Heart left ventricle (tissue), 16 donors: ENCODE measurements at regions not wholly inside any gene's neighbourhood (a gene's known extent, or its start where the extent isn't known, plus 50 kb on each side); places are given as distances from the start of the nearest gene placed in this dataset.

Source experiments
- ATAC-seq, 4 donors: fragments of 200-7000 bp; cut with Tn5 transposase; one replicate each; pipeline ENCODE4 v1.9.1; 2020 to 2022; ENCODE audit warnings: moderate library complexity in 4 of 4, mild to moderate bottlenecking in 3 of 4, moderate number of reproducible peaks in 1 of 4
- DNase-seq, 5 donors: peaks; one replicate each; pipeline ENCODE4 v3.0.0-alpha.2; 2020
- H3K27ac ChIP-seq, 12 donors: fragments of 200-600 bp; sonication (generic) in 4 of 12; one replicate each; pipeline versions ENCODE4 v1.5.0 to v1.8.0; 2016 to 2022; ENCODE audit warnings: mild to moderate bottlenecking in 2 of 12
- H3K27me3 ChIP-seq, 9 donors: fragments of 200-600 bp; sonication (generic) in 2 of 9; one replicate each; pipeline versions ENCODE4 v1.5.1 to v1.8.0; 2016 to 2022; ENCODE audit warnings: mild to moderate bottlenecking in 3 of 9
- H3K36me3 ChIP-seq, 9 donors: fragments of 200-600 bp; sonication (generic) in 2 of 9; one replicate each; pipeline versions ENCODE4 v1.5.0 to v1.8.0; 2018 to 2022; ENCODE audit warnings: mild to moderate bottlenecking in 2 of 9
- H3K4me1 ChIP-seq, 12 donors: fragments of 200-600 bp; sonication (generic) in 4 of 12; one replicate each; pipeline versions ENCODE4 v1.5.0 to v1.8.0; 2016 to 2022; ENCODE audit warnings: mild to moderate bottlenecking in 3 of 12
- H3K4me3 ChIP-seq, 12 donors: fragments of 200-600 bp; sonication (generic) in 4 of 12; one replicate each; pipeline versions ENCODE4 v1.5.0 to v1.8.0; 2017 to 2022; ENCODE audit warnings: mild to moderate bottlenecking in 9 of 12, moderate library complexity in 4 of 12
- H3K9me3 ChIP-seq, 12 donors: fragments of 200-600 bp; sonication (generic) in 4 of 12; one replicate each; pipeline versions ENCODE4 v1.5.0 to v1.8.0; 2016 to 2022; ENCODE audit warnings: mild to moderate bottlenecking in 1 of 12
- POLR2A ChIP-seq, 2 donors: fragments of 450-650 bp; IDR thresholded peaks; one replicate each; pipeline ENCODE4 v1.6.1; 2017; ENCODE audit warnings: antibody characterized with exemption in 2 of 2, mild to moderate bottlenecking in 2 of 2, moderate library complexity in 2 of 2
- WGBS, 4 donors: extraction: QIAGEN DNeasy Blood & Tissue Kit in 2 of 4; methylation state at CpG; one replicate each; pipeline versions ENCODE4 v1.1.5 to v1.1.7; 2013 to 2018; 5-methylcytosine and 5-hydroxymethylcytosine counted together
- intact Hi-C, 10 donors: fragments of 100-400 bp; cut with DNase I; formaldehyde crosslinking; loops; one replicate each; pipeline versions ENCODE4 v1.11.1 to v1.14.2; 2022
- TF ChIP-seq, protein P1 (sequence below), 12 donors: fragments of 200-600 bp; sonication (generic) in 4 of 12; IDR thresholded peaks; one replicate each; pipeline versions ENCODE4 v1.5.0 to v1.8.0; 2018 to 2022; ENCODE audit warnings: antibody characterized with exemption in 12 of 12, mild to moderate bottlenecking in 5 of 12
- donor health status: ischemic (EF 13 %, LVEDD 7.1; RV severe dilation, severe dysfunction).
- donor health status: healthy with polysubstance abuse.
- donor health status: DM: no; HTN: yes; CAD: no.
- donor health status: DM: no; HTN: no; CAD: no.
- donor health status: ischemic (EF 25% LVEDD 6.9; RV normal size, moderate dysfunction).
- donor health status: ischemic (EF 25% LVEDD 5.7; RV mildly dilated, moderate dysfunction).
- donor health status: healthy.
- donor health status: DM: yes; HTN: yes; CAD: no.
- donor health status: ischemic (EF 35%, LVEDD 5.7; RV mildly dilated, moderate dysfunction).
- donor health status: nonischemic (EF 11% LVEDD 7.7; RV severe dilation, severe dysfunction).
- donor health status: DM: yes; HTN: yes; CAD: no.
- donor health status: PGD.
- donor health status: ischemic (EF 29% LVEDD 5.4; RV normal size, mild dysfunction).
- donor health status: nonischemic (EF 23%, LVEDD 6.1; RV moderate dilation, normal function).

- H3K27me3 ChIP-seq: no peaks in the 10 kb centered on the region
- DNase-seq (no peak), ATAC-seq (no peak)
- no peaks in the 10 kb centered on the region for H3K9me3 ChIP-seq
- H3K36me3 ChIP-seq: no peaks in the 10 kb centered on the region
- intact Hi-C loops: no loop called here
- H3K27ac ChIP-seq: no peak overlapping the region
- 74 to 84% (median 77%) methylated on average over 2 of the region's 2 CpGs for WGBS, 4 donors
- H3K4me1 ChIP-seq: peaks cover 0 to 10% (median 0%) of the 10 kb centered on the region in 12 donors
- TF ChIP-seq, protein P1, sequence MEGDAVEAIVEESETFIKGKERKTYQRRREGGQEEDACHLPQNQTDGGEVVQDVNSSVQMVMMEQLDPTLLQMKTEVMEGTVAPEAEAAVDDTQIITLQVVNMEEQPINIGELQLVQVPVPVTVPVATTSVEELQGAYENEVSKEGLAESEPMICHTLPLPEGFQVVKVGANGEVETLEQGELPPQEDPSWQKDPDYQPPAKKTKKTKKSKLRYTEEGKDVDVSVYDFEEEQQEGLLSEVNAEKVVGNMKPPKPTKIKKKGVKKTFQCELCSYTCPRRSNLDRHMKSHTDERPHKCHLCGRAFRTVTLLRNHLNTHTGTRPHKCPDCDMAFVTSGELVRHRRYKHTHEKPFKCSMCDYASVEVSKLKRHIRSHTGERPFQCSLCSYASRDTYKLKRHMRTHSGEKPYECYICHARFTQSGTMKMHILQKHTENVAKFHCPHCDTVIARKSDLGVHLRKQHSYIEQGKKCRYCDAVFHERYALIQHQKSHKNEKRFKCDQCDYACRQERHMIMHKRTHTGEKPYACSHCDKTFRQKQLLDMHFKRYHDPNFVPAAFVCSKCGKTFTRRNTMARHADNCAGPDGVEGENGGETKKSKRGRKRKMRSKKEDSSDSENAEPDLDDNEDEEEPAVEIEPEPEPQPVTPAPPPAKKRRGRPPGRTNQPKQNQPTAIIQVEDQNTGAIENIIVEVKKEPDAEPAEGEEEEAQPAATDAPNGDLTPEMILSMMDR (IDR thresholded peaks at IDR 0.05): no peak
- no peak for TF ChIP-seq POLR2A (IDR thresholded peaks at IDR 0.05)
- H3K4me3 ChIP-seq: no peak overlapping the region
Observed at GRCh38 chr14:30191639-30192279, 264.1 kb upstream of the PRKD1 start.

DNA sequence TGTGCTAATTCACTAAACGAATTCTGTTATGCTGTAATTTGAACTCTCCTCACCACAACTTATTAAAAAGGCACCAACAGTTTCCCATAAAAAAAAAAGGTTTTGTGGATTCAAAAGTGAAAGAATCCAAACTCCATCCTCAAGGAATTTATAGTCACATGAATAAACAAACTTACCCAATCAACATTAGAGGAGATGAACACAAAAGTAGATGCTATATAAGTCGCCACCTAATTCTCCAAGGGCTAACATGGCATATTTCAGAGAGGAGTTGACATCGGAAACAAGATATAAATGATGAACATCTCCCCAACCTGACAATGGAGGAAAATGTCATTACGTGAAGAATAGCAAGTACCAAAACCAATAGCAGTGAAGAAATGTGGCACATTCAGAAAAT lies 265.5 kb upstream of the PRKD1 start:
- WGBS, 4 donors: 76 to 85% (median 83%) methylated on average over 4 of the region's 4 CpGs
- TF ChIP-seq, protein P1 (IDR thresholded peaks at IDR 0.05): no peak
- TF ChIP-seq POLR2A (IDR thresholded peaks at IDR 0.05): no peak
- no peaks in the 10 kb centered on the region for H3K9me3 ChIP-seq
- ATAC-seq (no peak), DNase-seq (no peak)
- peaks cover 0 to 10% (median 0%) of the 10 kb centered on the region in 12 donors for H3K4me1 ChIP-seq
- no peak overlapping the region for H3K4me3 ChIP-seq
- intact Hi-C loops: no loop called here
- peak overlapping the region in 1 of 12 donors; percentile 12 for H3K27ac ChIP-seq
- no peaks in the 10 kb centered on the region for H3K27me3 ChIP-seq
- H3K36me3 ChIP-seq: no peaks in the 10 kb centered on the region

DNA sequence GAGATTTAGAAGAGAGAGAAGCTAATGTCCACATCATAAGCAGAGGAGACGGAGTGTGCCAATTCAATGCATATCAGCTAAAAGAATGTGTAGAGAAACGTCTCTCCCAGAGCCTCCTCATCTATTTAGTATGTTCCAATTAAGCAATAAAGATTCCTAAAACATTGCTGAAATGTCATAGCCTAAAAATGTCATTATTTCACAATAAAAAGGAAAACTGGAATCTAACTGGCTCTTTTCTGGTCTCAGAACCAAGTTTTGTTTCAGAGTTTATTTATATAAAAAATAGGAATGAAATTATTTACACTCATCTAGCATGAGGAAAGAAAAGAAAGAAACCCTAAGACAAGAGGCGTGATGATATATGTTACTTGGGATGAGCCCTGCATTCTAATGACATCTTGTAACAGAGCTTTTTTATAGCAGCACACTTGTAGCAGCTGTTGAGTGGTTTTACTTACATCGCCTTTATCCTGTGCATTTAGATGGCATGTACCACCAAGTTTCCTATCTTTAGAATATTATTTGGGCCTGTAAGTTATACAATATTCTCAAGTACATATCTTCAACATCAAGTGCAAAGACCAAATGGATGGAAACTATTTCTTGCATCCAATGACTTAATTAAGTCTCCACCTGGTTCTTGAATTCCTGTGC lies 266.3 kb upstream of the PRKD1 start:
- no peak for ATAC-seq
- Histone ChIP-seq H3K4me3 (no peak overlapping the region), H3K9me3 (no peaks in the 10 kb centered on the region)

GRCh38 chr14:30194741-30195148 lies 267.1 kb upstream of the PRKD1 start:
- intact Hi-C loops: no loop called here
- no peaks in the 10 kb centered on the region for H3K27me3 ChIP-seq
- DNase-seq (no peak), ATAC-seq (peak in 1 of 4 donors; percentile 47)
- H3K4me3 ChIP-seq: no peak overlapping the region
- WGBS, 4 donors: 37 to 52% (median 50%) methylated on average over 2 of the region's 2 CpGs
- H3K4me1 ChIP-seq: peaks cover 0 to 10% (median 0%) of the 10 kb centered on the region in 12 donors
- H3K9me3 ChIP-seq: no peaks in the 10 kb centered on the region
- TF ChIP-seq, protein P1 (IDR thresholded peaks at IDR 0.05): no peak
- TF ChIP-seq POLR2A (IDR thresholded peaks at IDR 0.05): no peak
- H3K36me3 ChIP-seq: no peaks in the 10 kb centered on the region
- H3K27ac ChIP-seq: peak overlapping the region in 2 of 12 donors; percentile 0 to 12

More for the DNA sequence above, 266.3 kb upstream of the PRKD1 start:
- DNase-seq: no peak
- H3K27me3 ChIP-seq: no peaks in the 10 kb centered on the region
- intact Hi-C loops: no loop called here
- peak overlapping the region in 1 of 12 donors; percentile 12 for H3K27ac ChIP-seq
- no peaks in the 10 kb centered on the region for H3K36me3 ChIP-seq
- peaks cover 0 to 10% (median 0%) of the 10 kb centered on the region in 12 donors for H3K4me1 ChIP-seq
- 65 to 75% (median 71%) methylated on average over 4 of the region's 4 CpGs for WGBS, 4 donors
- TF ChIP-seq POLR2A (IDR thresholded peaks at IDR 0.05): no peak
- TF ChIP-seq, protein P1 (IDR thresholded peaks at IDR 0.05): no peak
